Cardiac muscle cell (in vitro differentiated cells and primary cell): ENCODE measurements at regions not wholly inside any gene's neighbourhood (a gene's known extent, or its start where the extent isn't known, plus 50 kb on each side); places are given as distances from the start of the nearest gene placed in this dataset.

Experiments used
- DNase-seq, 2 donors: peaks; one replicate each; pipeline versions ENCODE4 v3.0.0 to v3.0.0-alpha.2; 2010 to 2017; ENCODE audit warnings: low read depth in 1 of 2, low spot score in 1 of 2
- H3K27ac ChIP-seq: fragments of 200-600 bp; sonication (generic); 2 replicates; pipeline ENCODE4 v1.5.1; 2016
- H3K27me3 ChIP-seq: fragments of 200-600 bp; sonication (generic); 2 replicates; pipeline ENCODE4 v1.6.0; 2016; ENCODE audit warnings: control low read depth
- H3K36me3 ChIP-seq: fragments of 200-600 bp; sonication (generic); 2 replicates; pipeline ENCODE4 v1.5.1; 2016; ENCODE audit warnings: control low read depth
- H3K4me1 ChIP-seq: fragments of 200-600 bp; sonication (generic); 2 replicates; pipeline ENCODE4 v1.8.1; 2017; ENCODE audit warnings: low read depth, mild to moderate bottlenecking, mixed run types
- H3K4me3 ChIP-seq: fragments of 200-600 bp; sonication (generic); 2 replicates; pipeline ENCODE4 v1.5.1; 2016; ENCODE audit warnings: mild to moderate bottlenecking
- H3K9me3 ChIP-seq: fragments of 200-600 bp; sonication (generic); 2 replicates; pipeline ENCODE4 v1.5.1; 2017; ENCODE audit warnings: low read depth, mild to moderate bottlenecking, control low read depth
- CTCF ChIP-seq: IDR thresholded peaks from 2 replicates; pipeline ENCODE4 v1.5.1; 2012; ENCODE audit warnings: low read depth, mild to moderate bottlenecking, low read length

GRCh38 chr5:40066616-40067015 is 613.1 kb upstream of the PTGER4 start:
- TF ChIP-seq CTCF = no peak
- H3K4me1 ChIP-seq = no peaks in the 10 kb centered on the region
- no peak overlapping the region for H3K4me3 ChIP-seq
- DNase-seq = no peak
- no peak overlapping the region for H3K27ac ChIP-seq
- no peaks in the 10 kb centered on the region for H3K9me3 ChIP-seq
- no peaks in the 10 kb centered on the region for H3K36me3 ChIP-seq
- no peaks in the 10 kb centered on the region for H3K27me3 ChIP-seq

- no peaks in the 10 kb centered on the region for H3K9me3 ChIP-seq
- H3K4me3 ChIP-seq = no peak overlapping the region
- no peaks in the 10 kb centered on the region for H3K27me3 ChIP-seq
- no peak for TF ChIP-seq CTCF
- H3K4me1 ChIP-seq = no peaks in the 10 kb centered on the region
- H3K36me3 ChIP-seq = no peaks in the 10 kb centered on the region
- no peak for DNase-seq
- H3K27ac ChIP-seq = no peak overlapping the region
Observed at GRCh38 chr5:40052808-40053207, 626.9 kb upstream of the PTGER4 start.

GRCh38 chr5:40046792-40047191 is 622.0 kb upstream of the DAB2 start:
- Histone ChIP-seq H3K9me3 (no peaks in the 10 kb centered on the region), H3K4me3 (no peak overlapping the region), H3K4me1 (no peaks in the 10 kb centered on the region), H3K27me3 (no peaks in the 10 kb centered on the region), H3K36me3 (no peaks in the 10 kb centered on the region), H3K27ac (no peak overlapping the region)
- DNase-seq = peak in 1 of 2 donors; percentile 11
- no peak for TF ChIP-seq CTCF

- no peak for TF ChIP-seq CTCF
- no peak for DNase-seq
- H3K4me1 ChIP-seq = no peaks in the 10 kb centered on the region
- no peaks in the 10 kb centered on the region for H3K9me3 ChIP-seq
- H3K4me3 ChIP-seq = no peak overlapping the region
- no peak overlapping the region for H3K27ac ChIP-seq
- no peaks in the 10 kb centered on the region for H3K27me3 ChIP-seq
- H3K36me3 ChIP-seq = no peaks in the 10 kb centered on the region
Observed at GRCh38 chr5:40045429-40045828, 620.6 kb upstream of the DAB2 start.

- DNase-seq = no peak
- H3K27ac ChIP-seq = no peak overlapping the region
- TF ChIP-seq CTCF = no peak
- no peak overlapping the region for H3K4me3 ChIP-seq
- H3K9me3 ChIP-seq = no peaks in the 10 kb centered on the region
- no peaks in the 10 kb centered on the region for H3K36me3 ChIP-seq
- H3K27me3 ChIP-seq = no peaks in the 10 kb centered on the region
- H3K4me1 ChIP-seq = no peaks in the 10 kb centered on the region
Observed at GRCh38 chr5:40043916-40044315, 619.1 kb upstream of the DAB2 start.

GRCh38 chr5:40041452-40041851 is 616.7 kb upstream of the DAB2 start:
- Histone ChIP-seq H3K4me3 (no peak overlapping the region), H3K9me3 (no peaks in the 10 kb centered on the region), H3K27ac (no peak overlapping the region), H3K36me3 (no peaks in the 10 kb centered on the region), H3K27me3 (no peaks in the 10 kb centered on the region), H3K4me1 (no peaks in the 10 kb centered on the region)
- DNase-seq = no peak
- no peak for TF ChIP-seq CTCF
